H1 (cell line): ENCODE measurements at regions not wholly inside any gene's neighbourhood (a gene's known extent, or its start where the extent isn't known, plus 50 kb on each side); places are given as distances from the start of the nearest gene placed in this dataset.

Experiments
- BACH1 ChIP-seq: IDR thresholded peaks from 2 replicates; pipeline ENCODE4 v1.6.1; 2012; ENCODE audit warnings: low read length, improper control_type of control experiment
- BRCA1 ChIP-seq: IDR thresholded peaks from 2 replicates; pipeline ENCODE4 v1.6.1; 2012; ENCODE audit warnings: low read depth, low read length, improper control_type of control experiment
- CBX5 ChIP-seq: fragments of 300-800, 300-1000 bp; sonication (generic); IDR thresholded peaks from 2 replicates; pipeline ENCODE4 v1.7.1; 2016; ENCODE audit warnings: antibody characterized with exemption, low read length, low read depth
- CBX8 ChIP-seq: fragments of 300-800, 300-1000 bp; sonication (generic); IDR thresholded peaks from 2 replicates; pipeline ENCODE4 v1.7.1; 2016; ENCODE audit warnings: low read depth, low read length, borderline replicate concordance
- CHD7 ChIP-seq: fragments of 300-600 bp; sonication (generic); IDR thresholded peaks from 2 replicates; pipeline ENCODE4 v1.7.1; 2012; ENCODE audit warnings: low read length, moderate library complexity, mild to moderate bottlenecking, inconsistent platforms; ENCODE audit not compliant: insufficient replicate concordance
- CREB1 ChIP-seq: IDR thresholded peaks from 2 replicates; pipeline ENCODE4 v1.6.1; 2012; ENCODE audit warnings: inconsistent platforms
- EP300 ChIP-seq, 2 experiments: IDR thresholded peaks; 1 replicate in 1 of 2; 2 replicates in 1 of 2; pipeline ENCODE4 v1.6.1; 2011 to 2012; ENCODE audit warnings: low read depth in 2 of 2, low read length in 2 of 2, mild to moderate bottlenecking in 2 of 2, borderline replicate concordance in 1 of 2, inconsistent platforms in 1 of 2, moderate library complexity in 1 of 2
- JUN ChIP-seq: IDR thresholded peaks from 2 replicates; pipeline ENCODE4 v1.6.1; 2011; ENCODE audit warnings: low read depth, mild to moderate bottlenecking, improper control_type of control experiment, low read length
- NANOG ChIP-seq: IDR thresholded peaks from 2 replicates; pipeline ENCODE4 v1.6.1; 2011; ENCODE audit warnings: low read length, low read depth, mild to moderate bottlenecking, inconsistent platforms; ENCODE audit not compliant: insufficient read depth, poor library complexity, severe bottlenecking
- NRF1 ChIP-seq: IDR thresholded peaks from 2 replicates; pipeline ENCODE4 v1.6.1; 2011; ENCODE audit warnings: mild to moderate bottlenecking, low read depth, low read length, improper control_type of control experiment
- RXRA ChIP-seq: IDR thresholded peaks from 2 replicates; pipeline ENCODE4 v1.6.1; 2011; ENCODE audit warnings: low read depth, mild to moderate bottlenecking, low read length, moderate library complexity; ENCODE audit not compliant: insufficient read depth
- SIRT6 ChIP-seq: IDR thresholded peaks from one replicate; pipeline ENCODE4 v1.7.1; 2012; ENCODE audit warnings: low read length, inconsistent platforms
- SP4 ChIP-seq: IDR thresholded peaks from 2 replicates; pipeline ENCODE4 v1.6.1; 2012; ENCODE audit warnings: low read length, inconsistent platforms
- TBP ChIP-seq: IDR thresholded peaks from 2 replicates; pipeline ENCODE4 v1.6.1; 2011; ENCODE audit warnings: low read depth, low read length, improper control_type of control experiment

GRCh38 chr5:138635265-138635664, 60.1 kb upstream of the HSPA9 start (continued):
- TF ChIP-seq CHD7 (no peak), RXRA (no peak), TBP (no peak), CBX5 (no peak), SP4 (no peak), CREB1 (no peak), BRCA1 (no peak), CBX8 (no peak), JUN (no peak), NANOG (no peak), BACH1 (no peak), SIRT6 (no peak), EP300 (IDR thresholded peaks at IDR 0.05; ENCODE audit: borderline replicate concordance in 1 of 2, low read depth in 2 of 2, low read length in 2 of 2) (no peak), NRF1 (no peak)
